Middle frontal gyrus (tissue), 1 donor: ENCODE measurements at regions not wholly inside any gene's neighbourhood (a gene's known extent, or its start where the extent isn't known, plus 50 kb on each side); places are given as distances from the start of the nearest gene placed in this dataset.
"Not testable (repeated sequence)": the region's sequence is repeated elsewhere in the genome, so short reads cannot be mapped to it uniquely, and the experiment has no call there.

Experiments used
- DNase-seq: peaks from one replicate; pipeline ENCODE4 v3.0.0-alpha.2; 2015; ENCODE audit warnings: low spot score; ENCODE audit errors: extremely low spot score

DNA sequence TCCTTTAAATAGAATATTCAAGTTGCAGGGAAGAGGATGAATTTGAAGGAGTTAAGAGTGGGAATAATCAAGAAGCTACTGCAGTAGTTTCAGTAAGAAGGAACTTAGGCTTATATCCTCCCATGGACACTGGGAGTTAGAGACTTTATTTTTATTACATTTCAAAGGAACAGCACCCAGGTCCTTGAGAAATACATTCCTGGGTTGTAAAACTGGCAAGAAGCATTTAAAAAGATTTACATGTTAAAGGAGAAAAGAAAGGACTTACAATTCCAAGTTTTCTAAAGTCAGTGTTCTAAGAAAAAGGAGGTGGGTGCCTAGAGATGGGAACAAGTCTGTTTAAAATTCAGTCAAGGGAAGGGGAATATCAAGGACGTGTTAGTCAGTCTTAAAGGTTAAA, 306.9 kb downstream of the JRKL start:
- no peak for DNase-seq

DNA sequence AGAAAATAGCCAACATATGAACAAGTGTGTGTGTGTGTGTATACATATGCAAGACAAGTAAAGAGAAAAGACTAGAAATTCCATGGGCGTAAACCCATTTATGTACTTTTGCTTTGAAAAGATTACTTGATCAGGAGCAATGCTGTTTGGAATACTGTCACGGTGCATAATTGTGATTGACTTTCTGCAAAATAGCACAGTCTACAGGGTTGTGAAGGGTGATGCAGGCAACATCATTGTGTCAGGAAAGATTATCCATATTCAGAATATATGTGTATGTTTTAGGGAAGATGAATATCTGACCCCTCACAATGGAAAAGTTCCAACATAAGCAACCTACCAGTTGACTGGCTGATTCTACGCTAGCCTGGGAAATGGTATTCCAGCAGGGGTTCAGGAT, 307.7 kb downstream of the JRKL start:
- DNase-seq, result no peak

DNA sequence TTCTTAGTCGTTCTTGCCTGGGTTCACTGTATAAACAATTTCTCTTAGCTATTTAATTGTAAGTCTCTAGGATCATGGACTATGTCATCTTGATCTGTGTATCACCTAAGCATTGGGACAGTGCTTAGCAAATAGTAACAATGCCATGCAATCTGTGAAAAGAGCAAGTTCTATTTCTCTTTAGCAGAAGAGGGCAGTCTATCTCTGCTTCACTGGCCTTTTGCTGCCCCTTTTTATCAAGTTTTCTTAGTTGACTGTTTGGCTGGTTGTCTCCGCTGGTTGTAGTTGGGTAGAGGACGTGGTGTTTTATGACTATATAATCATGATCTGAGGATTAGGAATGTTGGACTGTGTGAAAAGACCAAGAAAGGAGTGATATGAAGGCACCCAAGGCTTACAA, 315.0 kb downstream of the JRKL start:
- no peak for DNase-seq

DNA sequence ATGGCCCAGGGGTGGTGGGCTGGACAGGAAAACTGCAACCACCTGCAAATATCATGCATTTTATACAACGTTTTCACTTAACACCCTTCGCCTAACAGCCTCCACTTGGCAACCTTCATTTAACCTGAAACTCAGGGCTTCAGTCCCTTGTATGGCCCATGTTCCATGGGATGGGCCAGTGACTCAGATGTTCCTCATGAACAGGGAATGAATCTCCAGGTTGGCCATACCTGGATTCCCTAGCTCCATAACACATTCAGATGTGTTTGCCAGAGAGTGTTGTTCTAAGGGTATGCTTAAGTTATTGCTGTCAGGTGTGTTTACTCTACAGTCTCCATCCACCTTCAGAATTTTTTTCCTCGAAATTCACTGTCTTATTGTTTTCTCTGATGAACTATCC, 316.9 kb downstream of the JRKL start:
- no peak for DNase-seq

DNA sequence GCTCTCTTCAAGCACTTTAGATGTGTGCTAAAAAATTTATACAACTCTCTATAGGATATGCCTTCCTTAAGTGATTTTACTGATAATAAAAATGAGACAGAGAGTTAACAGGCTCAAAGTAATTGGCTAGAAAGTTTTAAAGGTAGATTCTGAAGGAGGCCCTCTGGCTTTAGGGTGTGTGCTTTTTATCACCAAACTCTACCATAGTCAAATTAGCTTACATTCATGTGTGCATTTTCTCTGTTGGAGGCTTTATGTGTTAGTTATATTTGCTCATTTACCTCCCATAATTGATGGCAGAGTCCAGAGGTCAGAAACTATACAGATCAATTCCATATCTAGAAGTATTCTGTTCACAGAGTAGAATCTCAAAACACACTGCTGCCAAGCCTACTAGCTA, 317.5 kb downstream of the JRKL start:
- no peak for DNase-seq

DNA sequence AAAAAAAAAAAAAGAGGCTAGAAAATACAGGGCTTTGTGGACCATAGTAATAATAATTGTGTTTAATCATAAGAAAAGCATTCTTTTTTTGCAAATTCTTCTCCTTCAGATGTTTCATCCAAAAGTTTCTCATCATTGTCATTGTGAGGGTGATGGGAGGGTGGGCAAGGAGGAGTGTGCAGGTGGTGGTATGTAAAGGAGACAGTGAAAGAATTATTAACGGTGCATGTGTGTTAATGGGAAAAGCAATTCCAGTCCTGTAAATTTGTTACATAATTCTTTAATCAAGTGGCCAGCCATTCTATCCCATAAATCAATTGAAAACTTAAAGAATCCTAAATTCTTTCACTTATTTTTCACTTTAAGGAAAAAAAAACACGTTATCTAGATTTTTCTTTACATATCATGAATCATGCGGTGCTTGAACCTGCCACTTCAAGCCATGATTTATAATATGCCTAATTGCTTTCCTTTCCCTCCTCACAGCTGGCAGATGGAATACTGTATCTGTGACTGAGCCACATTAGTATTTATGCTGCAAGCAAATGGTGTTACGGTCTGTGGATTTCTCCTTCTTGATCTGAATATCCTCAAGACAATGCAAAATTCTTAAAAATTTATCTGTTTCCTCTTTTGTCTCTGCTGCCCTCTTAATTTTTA, 318.5 kb downstream of the JRKL start:
- DNase-seq, result no peak

DNA sequence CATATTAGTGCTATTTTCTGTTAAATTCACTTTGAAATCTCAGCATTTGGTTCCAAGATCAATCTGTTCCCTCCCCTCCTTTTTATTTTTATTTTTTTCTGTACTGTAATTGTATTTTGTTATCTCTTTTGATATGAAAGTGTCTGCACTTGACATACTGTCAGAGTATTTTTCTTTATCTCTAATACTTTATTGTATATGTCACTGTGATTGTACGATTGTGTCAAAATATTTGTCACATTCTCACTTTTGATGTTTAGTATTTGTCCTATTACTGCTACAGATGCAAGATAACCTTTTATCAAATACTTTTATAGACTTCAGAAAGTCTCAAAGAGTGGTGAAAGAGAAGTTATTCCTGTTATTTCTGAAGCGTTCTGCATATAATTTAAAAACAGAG, 323.5 kb downstream of the JRKL start:
- DNase-seq, result no peak

DNA sequence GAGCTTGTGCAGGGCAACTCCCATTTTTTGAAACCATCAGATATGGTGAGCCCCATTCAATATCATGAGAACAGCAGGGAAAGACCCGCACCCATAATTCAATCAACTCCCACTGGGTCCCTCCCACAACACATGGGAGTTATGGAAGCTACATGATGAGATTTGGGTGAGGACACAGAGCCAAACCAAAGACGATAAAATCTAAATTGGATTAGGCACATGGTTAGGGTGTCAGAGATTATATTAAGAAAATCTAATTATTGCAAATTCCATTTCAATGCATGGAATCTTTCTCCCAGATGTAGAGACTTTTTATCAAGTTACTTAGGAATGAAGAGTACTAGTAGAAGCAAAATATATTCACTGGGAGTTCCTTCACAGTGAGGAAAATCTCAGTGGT, 324.9 kb downstream of the JRKL start:
- no peak for DNase-seq

DNA sequence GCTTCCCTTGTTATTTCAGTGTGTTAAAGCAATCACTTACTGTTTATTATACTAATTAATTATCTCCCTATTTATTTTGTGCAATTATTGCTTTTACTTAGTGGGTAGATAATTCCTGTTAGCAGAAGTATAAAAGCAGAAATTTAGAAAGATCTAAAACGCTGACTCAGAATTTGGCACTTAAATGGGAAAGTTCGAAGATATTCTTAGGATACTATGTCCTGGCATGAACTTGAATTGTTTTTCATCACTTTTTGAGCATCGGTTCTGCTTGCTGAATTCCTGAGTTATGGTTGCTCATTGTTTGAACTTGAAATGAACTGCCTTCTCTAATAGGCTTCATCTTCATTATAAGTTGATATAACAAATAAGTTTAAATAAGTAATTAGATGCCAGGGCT, 325.4 kb downstream of the JRKL start:
- DNase-seq, result no peak

DNA sequence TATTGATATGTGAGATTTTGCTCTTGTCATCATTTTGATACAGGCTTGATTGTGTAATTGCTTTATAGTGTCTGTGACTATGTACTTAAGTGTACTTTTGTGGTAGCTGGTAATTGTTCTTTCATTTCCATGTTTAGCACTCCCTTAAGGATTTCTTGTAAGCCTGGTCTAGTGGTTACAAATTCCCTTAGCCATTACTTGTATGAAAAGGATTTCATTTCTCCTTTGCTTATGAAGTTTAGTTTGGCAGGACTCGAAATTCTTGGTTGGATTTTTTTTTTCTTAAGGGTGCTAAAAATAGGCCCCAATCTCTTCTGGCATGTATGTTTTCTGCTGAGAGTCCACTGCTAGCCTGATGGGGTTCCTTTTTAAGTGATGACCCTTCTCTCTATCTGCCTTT, 346.8 kb downstream of the JRKL start:
- DNase-seq, result no peak

DNA sequence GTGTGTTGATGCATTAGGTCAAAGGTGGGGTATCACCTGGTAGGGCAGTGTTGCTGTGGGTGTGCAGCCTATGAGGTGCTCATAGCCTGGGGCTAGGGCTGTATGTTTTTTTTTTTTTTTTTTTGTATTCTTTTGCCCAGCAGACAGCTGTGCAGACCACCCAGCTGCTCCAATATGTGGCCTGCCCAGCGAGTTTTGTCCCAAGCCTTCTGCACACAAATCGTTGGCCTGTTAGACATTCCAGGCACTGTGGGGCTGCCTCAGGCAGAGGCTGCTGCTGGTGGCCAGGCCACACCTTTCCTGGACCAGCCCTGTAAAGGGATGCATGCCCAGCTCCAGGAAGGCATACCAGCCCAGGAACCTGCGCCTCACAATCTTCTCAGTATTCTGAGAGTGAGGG, 348.5 kb downstream of the JRKL start:
- no peak for DNase-seq

DNA sequence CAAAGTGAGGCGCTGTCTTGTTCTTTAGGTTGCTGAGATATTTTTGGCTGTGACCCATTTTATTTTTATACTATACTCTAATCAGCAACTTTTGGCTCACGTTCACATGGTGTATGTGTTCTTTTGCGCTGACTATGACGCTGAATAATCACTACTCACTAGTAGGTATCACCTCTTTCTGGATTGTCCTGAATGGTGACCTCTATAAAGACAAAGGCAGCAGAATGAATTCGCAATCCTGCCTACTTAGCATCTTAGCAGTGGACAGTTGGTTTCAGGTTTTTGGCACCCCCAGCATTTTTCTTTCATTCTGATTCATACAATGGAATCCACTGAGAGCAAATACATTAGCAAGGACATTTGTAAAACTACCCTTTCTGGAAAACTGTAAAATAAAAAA, 351.3 kb downstream of the JRKL start:
- no peak for DNase-seq

DNA sequence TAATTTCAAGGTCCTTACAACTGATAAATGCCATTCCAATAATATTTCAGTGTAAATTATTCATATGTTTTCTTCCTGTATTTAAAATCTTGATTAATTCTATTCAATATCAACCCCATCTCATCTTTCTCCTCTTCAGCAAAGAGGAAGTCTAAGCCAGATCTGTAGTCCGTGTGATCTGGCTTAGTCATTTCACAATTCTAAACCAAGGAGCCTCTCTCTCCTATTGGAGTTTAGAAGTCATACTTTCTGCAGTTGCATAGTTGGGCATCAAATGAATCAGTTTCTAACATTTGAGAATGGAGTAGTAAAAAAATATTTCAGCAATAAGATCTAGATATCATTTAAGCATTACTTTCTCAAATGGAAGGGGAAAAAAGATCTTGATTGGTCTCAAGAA, 354.9 kb downstream of the JRKL start:
- DNase-seq, result no peak

DNA sequence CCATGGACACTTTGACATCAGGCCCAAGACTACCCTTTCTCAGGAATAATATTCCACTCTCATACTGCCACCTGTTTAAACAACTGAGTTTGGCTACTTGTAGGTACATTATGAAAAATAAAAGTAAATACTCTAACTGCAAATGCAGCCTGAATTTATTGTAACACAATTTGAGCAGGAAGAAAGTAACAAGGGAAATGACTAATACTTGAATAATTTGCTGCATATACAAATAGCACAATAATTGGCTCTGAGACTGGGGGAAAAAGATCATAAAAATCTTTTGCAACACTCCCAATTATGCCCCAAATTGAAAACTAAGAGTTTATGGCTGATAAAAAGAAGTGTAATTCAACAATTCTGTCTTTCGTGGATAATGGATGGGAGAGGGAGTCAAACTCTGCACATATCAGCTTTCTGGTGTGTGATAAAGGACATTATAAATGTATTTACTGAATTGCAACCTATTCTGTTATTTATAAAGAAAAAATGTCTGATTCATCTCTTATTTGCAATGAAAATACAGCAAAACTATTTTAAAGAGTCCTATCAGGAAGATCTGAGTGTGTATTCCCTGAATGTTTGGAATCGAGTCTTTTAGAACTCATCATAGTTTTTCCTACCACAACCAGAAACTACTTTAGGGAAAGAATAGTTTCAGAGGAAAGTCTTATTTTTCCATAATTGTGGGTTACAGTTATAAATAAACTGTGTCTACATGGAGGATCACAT, 359.0 kb downstream of the JRKL start:
- no peak for DNase-seq

DNA sequence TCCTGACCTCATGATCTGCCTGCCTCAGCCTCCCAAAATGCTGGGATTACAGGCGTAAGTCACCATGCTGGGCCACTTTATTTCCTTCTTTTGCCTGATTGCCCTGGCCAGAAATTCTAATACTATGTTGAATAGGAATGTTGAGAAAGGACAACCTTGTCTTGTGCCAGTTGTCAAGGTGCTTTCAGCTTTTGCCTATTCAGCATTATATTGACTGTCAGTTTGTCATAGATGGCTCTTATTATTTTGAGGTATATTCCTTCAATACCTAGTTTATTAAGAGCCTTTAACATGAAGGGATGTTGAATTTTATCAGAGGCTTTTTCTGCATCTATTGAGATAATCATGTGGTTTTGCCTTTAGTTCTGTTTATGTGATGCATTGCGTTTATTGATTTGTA, 362.0 kb downstream of the JRKL start:
- DNase-seq, result not testable (repeated sequence)

DNA sequence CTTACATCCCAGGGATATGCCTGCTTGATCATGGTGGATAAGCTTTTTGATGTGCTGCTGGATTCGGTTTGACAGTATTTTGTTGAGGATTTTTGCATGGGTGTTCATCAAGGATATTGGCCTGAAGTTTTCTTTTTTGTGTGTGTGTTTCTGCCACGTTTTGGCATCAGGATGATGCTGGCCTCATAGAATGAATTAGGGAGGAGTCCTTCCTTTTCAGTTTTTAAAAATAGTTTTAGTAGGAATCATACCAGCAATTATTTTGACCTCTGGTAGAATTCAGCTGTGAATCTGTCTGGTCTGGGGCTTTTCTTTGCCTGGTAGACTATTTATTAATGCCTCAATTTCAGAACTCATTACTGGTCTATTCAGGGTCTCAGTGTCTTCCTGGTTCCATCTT, 362.4 kb downstream of the JRKL start:
- no peak for DNase-seq

DNA sequence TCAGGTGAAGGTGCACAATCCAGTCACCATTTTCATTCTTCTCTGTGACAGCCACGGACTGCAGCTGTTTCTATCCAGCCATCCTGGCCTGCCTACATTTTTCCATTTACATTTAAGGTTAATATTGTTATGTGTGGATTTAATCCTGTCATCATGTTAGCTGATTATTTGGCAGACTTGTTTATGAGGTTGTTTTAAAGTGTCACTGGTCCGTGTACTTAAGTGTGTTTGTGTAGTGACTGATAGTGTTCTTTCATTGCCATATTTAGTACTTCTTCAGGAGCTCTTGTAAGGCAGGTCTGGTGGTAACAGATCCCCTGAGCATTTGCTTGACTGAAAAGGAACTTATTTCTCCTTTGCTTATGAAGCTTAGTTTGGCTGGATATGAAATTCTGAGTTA, 364.2 kb downstream of the JRKL start:
- DNase-seq, result no peak

DNA sequence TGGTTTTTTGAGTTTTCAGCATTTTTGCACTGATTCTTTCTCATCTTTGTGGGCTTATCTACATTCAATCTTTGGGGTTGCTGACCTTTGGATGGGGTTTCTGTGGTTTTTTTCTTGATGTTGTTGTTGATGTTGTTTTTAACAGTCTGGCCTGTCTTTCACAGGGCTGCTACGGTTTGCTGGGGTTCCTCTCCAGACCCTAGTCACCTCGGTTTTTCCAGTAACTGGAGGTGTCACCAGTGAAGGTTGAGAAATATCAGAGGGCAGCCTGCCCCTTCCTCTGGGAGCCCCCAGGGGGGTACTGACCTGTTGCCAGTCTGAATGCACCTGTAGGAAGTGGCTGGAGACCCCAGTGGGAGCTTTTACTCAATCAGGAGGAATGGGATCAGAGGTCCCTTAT, 365.4 kb downstream of the JRKL start:
- no peak for DNase-seq

DNA sequence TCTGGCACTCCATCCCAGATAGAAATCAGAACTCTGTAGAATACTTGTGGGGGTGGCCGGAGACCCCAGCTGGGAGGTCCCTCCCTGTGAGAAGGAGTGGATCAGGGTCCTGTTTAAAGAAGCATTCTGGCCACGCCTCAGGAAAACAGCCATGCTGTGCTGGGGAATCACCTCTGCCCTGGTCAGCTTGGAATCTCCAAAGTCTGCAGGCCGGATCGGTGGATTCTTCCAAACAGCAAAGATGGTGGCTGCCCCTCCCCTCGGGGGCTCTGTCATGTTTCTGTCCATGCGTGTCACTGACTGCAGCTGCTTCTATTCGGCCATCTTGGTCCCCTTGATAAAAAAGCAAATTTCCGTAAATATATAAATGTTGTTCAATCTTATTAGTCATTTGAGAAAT, 365.9 kb downstream of the JRKL start:
- DNase-seq, result no peak

DNA sequence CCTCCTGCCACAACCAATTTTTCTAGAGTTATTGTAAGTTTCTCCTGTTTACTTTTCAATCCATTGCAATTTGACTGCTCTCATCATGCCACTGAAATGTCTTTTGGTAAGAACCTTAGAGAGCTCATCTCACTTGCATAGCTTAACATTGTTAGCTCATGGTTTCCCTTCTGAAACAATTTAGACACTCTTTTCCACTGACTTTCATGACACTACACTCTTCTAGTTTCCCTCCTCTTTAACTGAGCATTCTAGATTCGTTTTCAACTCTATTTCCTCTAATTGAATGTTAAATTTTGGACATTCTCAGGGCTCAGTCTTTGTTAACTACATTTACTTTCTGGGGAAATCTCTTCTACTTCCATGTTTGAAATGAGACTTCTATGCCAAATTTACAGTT, 369.1 kb downstream of the JRKL start:
- DNase-seq, result no peak

DNA sequence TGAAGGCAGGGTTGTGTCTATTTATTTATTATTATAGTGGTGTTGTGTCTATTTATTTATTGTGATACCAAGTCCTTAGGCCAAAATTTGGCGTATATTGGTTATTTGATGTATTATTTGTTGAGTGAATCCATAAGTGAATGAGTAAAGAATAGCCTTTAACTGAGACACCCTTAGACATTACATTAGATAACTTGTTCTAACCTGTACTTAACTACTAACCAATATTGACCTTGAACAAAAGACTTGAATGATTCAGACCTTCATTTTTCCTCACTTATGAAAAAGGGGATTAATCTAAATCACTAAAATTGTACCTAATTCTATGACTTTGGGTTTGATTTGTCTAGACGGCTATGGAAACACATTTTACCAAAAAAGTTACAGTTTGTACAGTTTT, 370.5 kb downstream of the JRKL start:
- no peak for DNase-seq

DNA sequence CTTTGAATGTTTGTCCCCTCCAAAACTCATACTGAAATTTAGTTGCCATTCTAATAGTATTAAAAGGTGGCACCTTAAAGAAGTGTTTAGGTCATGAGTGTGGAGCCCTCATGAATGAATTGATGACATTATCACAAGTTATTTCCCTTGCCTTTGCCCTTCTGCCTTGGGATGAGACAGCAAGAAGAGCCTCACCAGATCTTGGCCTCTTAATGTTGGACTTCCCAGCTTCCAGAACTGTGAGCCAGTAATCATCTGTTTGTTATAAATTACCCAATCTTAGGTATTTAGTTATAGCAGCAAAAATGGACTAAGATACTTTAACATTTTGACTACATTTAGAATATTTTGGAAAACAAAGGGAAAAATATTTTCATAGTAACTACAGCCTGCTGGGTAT, 371.0 kb downstream of the JRKL start:
- no peak for DNase-seq

DNA sequence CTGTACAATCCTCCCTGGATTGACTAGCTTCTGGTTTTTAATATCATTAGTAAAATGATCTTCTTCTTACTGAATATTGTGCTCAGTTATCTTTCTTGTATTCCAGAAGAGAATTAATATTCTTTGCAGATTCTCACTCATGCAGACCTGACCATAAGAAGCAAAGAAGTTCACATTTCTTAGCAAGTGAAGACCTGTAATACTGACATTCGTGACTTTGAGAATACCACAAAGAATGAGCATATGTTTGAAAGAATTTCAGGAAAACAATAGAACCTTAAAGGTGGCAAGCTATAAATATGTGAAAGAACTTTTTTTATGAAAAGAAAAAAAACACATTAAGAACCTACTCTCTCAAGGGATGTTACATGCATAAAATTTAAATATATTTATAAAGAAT, 371.6 kb downstream of the JRKL start:
- DNase-seq, result no peak
